ENCODE measurements at regions not wholly inside any gene's neighbourhood (a gene's known extent, or its start where the extent isn't known, plus 50 kb on each side); places are given as distances from the start of the nearest gene placed in this dataset.

DNA sequence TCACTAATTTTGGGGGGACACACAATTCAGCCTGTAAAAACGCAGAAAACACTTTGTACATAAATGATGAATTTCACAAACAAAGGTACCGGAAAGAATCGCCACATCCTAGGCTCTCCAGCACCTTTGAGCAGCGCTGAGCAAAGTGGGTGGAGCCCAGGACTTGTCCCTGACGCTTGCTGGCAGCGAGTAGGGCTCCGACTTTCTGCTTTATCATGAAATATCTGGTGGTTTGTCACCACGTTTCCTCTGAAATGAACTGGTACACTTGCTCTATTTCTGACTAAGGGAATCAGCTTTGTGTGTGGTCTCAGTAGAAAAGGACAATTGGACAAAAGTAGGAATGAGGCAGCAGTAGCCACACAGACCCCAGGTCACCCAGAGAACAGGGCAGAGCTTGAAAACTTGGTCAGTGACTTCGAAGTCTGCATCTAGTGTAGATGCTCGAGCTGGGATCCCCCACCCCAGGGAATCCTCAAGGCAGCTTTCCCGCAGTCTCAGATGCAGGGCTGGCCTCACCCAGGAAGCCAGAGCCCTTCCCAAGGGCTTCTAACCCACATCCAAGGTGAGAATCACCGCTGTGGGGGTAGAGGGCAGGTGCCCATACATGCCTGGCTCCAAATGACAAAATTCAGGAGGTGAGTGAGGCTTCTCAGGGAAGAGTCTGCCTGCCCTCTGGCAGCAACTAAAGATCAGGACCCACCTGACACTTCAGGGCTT lies 85.3 kb upstream of the SOX1 start:
- Histone ChIP-seq H3K4me3 (ENCODE audit: extremely low read depth in 1 of 4, insufficient read depth in 2 of 4, low read depth in 3 of 4, low read length in 4 of 4) (no peak overlapping the region), H4K5ac (ENCODE audit: insufficient read length, low read depth, low read length) (no peak overlapping the region), H3K9ac (replicated peaks in 1 of 4; ENCODE audit: extremely low read depth in 1 of 4, low read depth in 3 of 4, low read length in 3 of 4) (no peak overlapping the region), H2BK12ac (ENCODE audit: low read depth, low read length) (no peak overlapping the region), H3K79me1 (ENCODE audit: low read depth, low read length) (no peaks in the 10 kb centered on the region), H3K27me3 (replicated peaks in 1 of 4; ENCODE audit: control insufficient read depth in 3 of 4, extremely low read depth in 1 of 4, insufficient read depth in 3 of 4, low read length in 3 of 4) (no peaks in the 10 kb centered on the region; a peak in 1 of 7 replicates), H2AK5ac (ENCODE audit: low read depth, low read length) (no peak overlapping the region), H2BK15ac (ENCODE audit: low read length) (no peak overlapping the region), H3K14ac (ENCODE audit: insufficient read length) (no peak overlapping the region), H3K4ac (replicated peaks; ENCODE audit: insufficient read length, low read depth, low read length) (no peak overlapping the region), H2BK20ac (ENCODE audit: low read length) (no peak overlapping the region), H3K36me3 (ENCODE audit: control insufficient read depth in 2 of 4, insufficient read depth in 4 of 4, low read length in 3 of 4) (no peaks in the 10 kb centered on the region), H2AFZ (ENCODE audit: low read length) (no peak overlapping the region), H2BK5ac (ENCODE audit: low read depth, low read length) (no peak overlapping the region), H3K56ac (replicated peaks; ENCODE audit: insufficient read length, low read depth, low read length) (no peak overlapping the region), H3K79me2 (ENCODE audit: control insufficient read depth in 1 of 2, insufficient read depth in 2 of 2, low read length in 2 of 2) (no peaks in the 10 kb centered on the region), H3K4me2 (ENCODE audit: insufficient read depth in 1 of 2, low read depth in 2 of 2, low read length in 2 of 2) (no peak overlapping the region), H2BK120ac (replicated peaks; ENCODE audit: low read depth, low read length) (no peak overlapping the region), H3K23ac (ENCODE audit: insufficient read length) (no peak overlapping the region), H3K23me2 (ENCODE audit: low read depth, low read length) (no peaks in the 10 kb centered on the region), H3K18ac (ENCODE audit: extremely low read depth, low read length) (no peak overlapping the region), H4K20me1 (replicated peaks in 1 of 2; ENCODE audit: control insufficient read depth in 1 of 2, insufficient read depth in 2 of 2, low read length in 2 of 2) (no peaks in the 10 kb centered on the region), H3K27ac (ENCODE audit: low read depth, low read length) (no peak overlapping the region), H4K8ac (ENCODE audit: extremely low read depth, insufficient read depth, low read length) (no peak overlapping the region), H3K4me1 (replicated peaks in 1 of 4; ENCODE audit: control insufficient read depth in 3 of 4, insufficient read depth in 4 of 4, low read length in 3 of 4) (no peaks in the 10 kb centered on the region), H3K9me3 (ENCODE audit: insufficient read depth in 2 of 2, low read depth in 1 of 2, low read length in 1 of 2) (no peaks in the 10 kb centered on the region; a peak in 1 of 4 replicates), H4K91ac (replicated peaks; ENCODE audit: insufficient read length, low read length) (no peak overlapping the region)
- DNase-seq (ENCODE audit: low read depth in 1 of 2, low spot score in 2 of 2) (no peak), FAIRE-seq (no peak)
- WGBS, 2 experiments (ENCODE audit: extremely low coverage in 1 of 2, insufficient coverage in 1 of 2, insufficient read length in 1 of 2, insufficient replicate concordance in 2 of 2, low coverage in 1 of 2, low lambda C conversion rate in 2 of 2, missing lambda C conversion rate in 1 of 2) = 80% methylated on average over 12 of the region's 12 CpGs; no CpG with 5 or more reads in 1 of the 2 experiments
- ChIA-PET CTCF (ENCODE audit: partially characterized antibody) (interaction anchor here (1.3 kb wide), 1 partner anchor 461 kb away, joined by 3 read pairs; no protein-coding TSS in a partner anchor), POLR2A (ENCODE audit: partially characterized antibody) (no interaction called here)
- no peak for TF ChIP-seq SAP30 (IDR thresholded peaks at IDR 0.05; ENCODE audit: insufficient read depth, insufficient replicate concordance, low read length)
- TF ChIP-seq MAFK (IDR thresholded peaks at IDR 0.05; ENCODE audit: low read depth, low read length) = no peak
- TF ChIP-seq NANOG (IDR thresholded peaks at IDR 0.05; ENCODE audit: insufficient read depth, low read depth, low read length, poor library complexity, severe bottlenecking) = no peak
- no peak for TF ChIP-seq SP2 (IDR thresholded peaks at IDR 0.05; ENCODE audit: low read length)
